ENCODE measurements at regions not wholly inside any gene's neighbourhood (a gene's known extent, or its start where the extent isn't known, plus 50 kb on each side); places are given as distances from the start of the nearest gene placed in this dataset.

GRCh38 chr18:75158465-75159237 lies 50.3 kb downstream of the PTGR3 start:
- no peak for DNase-seq

- no peak for DNase-seq
These were observed 51.1 kb downstream of the PTGR3 start for GRCh38 chr18:75157851-75158250.

DNA sequence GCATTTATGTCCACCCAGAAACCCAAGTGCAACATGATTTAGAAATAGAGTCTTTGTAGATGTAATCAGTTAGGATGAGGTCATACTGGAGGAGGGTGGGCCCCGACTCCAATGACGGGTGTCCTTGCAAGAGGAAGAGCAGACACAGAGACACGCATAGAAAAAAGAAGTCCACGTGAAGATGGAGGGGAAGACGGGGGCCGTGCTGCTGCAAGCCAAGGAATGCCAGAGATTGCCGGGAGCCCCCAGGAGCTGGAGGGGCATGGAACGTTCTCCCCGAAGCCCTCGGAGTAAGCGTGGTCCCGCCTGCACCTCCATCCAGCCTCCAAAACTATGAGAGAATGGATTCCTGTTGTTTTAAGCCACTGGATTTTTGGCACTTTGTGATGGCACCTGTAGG lies 51.6 kb downstream of the PTGR3 start:
- DNase-seq, result no peak

GRCh38 chr18:75156831-75157230 lies 52.1 kb downstream of the PTGR3 start:
- no peak for DNase-seq

DNA sequence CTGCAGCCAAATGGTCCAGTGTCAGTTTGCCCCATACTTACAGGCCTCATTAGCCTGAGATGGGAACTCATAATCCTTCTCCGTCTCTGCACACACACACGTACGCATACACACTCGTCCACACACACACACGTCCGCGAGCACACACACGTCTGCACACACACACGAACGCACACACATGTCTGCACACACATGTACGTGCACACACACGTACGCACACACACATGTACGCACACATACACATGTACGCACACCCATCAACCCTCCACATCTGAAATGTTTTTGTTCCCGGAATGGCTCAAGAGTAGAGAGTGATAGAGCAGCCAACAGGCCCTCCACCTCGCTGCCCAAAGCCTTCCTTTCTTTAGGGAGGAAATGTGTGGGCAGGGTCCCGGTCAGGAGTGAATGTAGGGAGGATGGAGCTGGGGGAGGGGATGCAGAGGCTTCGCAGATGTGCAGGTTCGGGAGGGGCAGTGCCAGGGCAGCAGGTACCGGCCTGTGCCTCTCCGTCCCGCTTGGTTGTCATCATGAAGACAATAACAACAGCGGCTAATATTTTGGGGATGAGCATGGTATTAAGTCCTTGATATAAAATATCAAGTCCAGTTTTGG lies 52.7 kb downstream of the PTGR3 start:
- DNase-seq, result no peak

DNA sequence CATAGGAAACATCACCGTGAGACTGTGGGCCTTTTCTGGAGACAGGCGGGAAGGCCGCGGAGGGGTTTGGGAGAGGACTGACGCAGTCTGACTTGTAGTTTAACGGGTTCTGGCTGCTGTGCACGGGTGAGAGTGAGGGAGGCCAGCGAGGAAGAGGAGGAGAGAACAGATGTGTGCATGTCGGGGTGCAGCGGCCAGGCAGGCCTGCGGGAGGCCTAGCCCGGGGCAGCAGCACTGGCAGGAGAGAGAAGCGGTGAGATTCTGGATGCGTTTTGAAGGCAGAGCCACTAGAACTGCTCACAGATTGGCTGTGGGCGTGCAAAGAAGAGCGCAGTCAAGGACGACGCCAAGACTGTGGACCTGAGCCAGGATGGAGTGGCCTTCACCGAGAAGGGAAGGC lies 53.9 kb downstream of the PTGR3 start:
- DNase-seq, result no peak

DNA sequence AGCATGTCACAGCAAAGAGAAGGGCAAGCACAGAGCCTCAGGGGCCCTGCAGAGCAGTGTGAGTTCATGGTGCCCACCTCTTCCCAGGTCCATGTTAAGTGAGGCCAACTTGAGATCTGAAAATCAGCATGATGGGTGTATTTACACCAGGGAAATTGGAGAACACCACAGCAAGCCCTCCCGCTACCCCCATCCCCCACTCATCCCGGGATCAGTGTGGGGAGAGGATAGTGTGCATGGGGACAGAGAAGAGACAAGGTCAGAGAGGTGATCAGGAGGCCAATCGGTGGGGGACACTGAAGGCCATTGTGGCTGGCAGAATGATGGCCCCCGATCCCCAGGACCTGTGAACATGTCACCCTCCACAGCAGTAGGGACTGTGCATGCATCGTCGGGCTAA lies 54.7 kb downstream of the PTGR3 start:
- DNase-seq, result no peak

GRCh38 chr18:75143851-75144250 lies 65.1 kb downstream of the PTGR3 start:
- no peak for DNase-seq

DNA sequence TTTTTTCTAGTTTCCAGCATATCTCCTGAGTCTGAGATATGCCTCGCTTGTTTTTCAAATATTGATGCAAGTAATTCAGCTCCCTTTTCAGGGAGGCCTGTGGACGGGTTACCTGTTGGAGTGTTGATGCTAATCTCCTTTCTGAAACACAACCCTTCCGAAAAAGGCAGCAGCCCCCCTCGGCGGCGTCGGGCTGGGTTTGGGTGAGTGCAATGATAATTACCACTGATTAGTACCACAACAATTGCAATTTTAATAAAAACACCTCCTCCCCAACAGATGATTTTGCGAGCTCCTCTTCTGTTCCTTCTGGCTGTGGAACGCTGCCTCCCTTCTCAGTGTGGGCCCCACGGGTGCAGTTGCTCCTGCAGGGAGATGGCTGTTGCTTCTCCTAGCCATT lies 66.3 kb downstream of the PTGR3 start:
- DNase-seq, result no peak

DNA sequence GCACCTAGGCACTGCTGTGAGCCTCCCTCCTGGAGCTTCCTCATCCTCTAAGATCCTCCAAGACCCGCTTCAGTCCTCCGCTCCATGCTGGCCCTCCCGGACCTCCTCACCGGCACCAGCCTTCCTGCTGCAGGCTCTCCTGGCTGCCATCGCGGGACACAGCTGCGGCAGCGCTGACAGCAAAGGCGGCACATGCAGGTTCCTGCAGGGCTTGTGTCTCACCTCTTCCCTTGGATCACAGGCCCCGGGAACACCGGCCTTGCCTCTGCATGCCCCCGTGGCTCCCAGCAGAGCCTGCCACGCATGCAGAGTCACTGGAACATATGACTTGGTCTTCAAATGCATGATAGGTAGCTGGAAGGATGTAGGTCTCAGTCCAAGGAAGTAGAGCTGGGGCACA lies 67.2 kb downstream of the PTGR3 start:
- no peak for DNase-seq

DNA sequence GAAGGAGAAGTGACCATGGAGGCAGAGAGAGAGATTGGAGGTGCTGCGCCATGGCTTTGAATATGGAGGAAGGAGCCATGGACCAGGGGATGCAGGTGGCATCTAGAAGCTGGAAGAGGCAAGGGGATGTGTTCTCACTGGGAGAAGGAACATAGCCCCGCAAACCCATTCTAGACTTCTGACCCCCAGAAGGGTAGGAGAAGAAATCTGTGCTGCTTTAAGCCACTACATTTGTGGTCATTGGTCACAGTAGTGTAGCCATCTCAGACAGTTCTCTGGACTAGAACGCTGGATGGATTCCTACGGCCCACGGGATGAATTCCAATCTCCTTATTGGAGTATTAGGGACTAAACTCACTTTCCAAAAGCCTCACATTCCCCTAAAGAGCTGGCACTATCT lies 67.8 kb downstream of the PTGR3 start:
- DNase-seq, result no peak

DNA sequence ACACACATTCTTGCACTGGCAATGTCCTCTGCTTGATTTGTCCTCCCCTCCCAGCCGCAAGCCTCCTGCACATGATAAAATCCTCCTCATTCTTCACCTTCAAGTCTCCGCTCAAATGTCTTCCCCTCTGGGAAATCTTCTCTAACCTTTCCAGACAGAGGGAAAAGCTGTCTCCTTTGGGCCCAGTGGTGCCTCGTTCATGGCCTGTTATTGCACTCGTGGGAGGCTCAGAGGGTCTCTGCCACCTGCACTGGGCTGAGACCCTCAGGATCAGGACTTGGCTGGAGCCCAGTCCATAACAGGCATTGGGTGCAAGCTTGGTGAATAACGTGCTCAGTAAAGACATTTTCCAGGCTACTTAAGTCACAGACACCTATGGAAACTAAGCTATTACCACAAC lies 68.6 kb downstream of the PTGR3 start:
- DNase-seq, result no peak

- DNase-seq, result no peak
These were observed 69.6 kb downstream of the PTGR3 start for GRCh38 chr18:75139226-75139911.

DNA sequence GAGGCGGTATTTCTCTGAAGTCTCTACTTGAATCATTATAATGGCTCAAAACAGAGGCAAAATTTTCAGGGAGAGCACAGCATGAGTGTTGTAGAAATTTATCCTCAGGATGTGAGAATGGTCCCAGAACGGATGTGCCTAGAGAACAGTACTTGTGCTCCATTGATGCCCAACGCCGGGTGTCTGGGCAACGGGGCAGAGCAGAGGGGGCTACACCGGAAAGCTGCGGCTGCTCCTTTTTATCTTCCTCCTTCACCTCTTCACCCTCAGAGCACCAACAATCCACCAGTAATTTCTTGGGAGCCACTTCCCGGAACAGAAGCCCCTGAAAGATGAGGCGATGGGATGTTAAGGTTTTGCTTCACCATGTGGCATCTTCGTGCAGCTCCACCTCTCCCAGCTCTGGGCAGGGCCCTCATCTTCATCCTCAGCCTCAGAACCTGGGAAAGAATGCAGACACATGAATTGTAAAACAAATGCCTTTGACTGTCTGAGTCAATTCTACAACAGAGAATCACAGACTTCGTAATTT lies 71.5 kb downstream of the PTGR3 start:
- DNase-seq, result no peak

- no peak for DNase-seq
These were observed 73.7 kb downstream of the PTGR3 start for GRCh38 chr18:75135158-75135725.

GRCh38 chr18:75134611-75134975 lies 74.3 kb downstream of the PTGR3 start:
- no peak for DNase-seq

GRCh38 chr18:75133721-75134610 lies 75.0 kb downstream of the PTGR3 start:
- no peak for DNase-seq

DNA sequence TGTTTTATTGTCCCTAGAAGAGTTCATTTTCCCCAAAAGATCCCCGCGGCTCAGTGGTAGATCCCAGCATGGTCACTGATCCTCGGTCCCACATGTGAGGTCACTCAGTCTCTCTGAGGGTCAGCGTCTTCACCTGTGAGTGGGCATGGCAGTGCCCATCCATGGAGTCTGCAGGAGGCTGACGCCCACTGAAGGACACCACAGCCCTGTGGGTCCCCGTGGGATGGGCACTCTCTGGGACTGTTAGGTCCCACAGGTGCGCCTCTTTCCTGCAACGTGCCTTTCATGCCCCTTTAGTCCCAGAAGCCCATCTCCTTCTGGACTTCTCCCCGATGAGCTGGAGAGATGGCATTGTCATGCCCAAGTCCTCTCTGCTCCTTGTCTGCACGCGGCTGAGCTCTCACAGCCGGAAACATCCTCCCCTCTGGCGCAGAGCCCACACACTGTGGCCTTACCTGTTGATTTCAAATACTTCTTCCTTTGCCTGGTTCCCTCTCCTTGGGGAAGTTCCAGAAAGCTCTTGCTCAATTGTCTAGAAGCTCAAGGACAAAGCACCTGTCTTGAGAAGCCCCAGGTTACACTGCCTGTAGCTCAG lies 75.9 kb downstream of the PTGR3 start:
- DNase-seq, result no peak

GRCh38 chr18:75132098-75132870 lies 76.7 kb downstream of the PTGR3 start:
- no peak for DNase-seq

DNA sequence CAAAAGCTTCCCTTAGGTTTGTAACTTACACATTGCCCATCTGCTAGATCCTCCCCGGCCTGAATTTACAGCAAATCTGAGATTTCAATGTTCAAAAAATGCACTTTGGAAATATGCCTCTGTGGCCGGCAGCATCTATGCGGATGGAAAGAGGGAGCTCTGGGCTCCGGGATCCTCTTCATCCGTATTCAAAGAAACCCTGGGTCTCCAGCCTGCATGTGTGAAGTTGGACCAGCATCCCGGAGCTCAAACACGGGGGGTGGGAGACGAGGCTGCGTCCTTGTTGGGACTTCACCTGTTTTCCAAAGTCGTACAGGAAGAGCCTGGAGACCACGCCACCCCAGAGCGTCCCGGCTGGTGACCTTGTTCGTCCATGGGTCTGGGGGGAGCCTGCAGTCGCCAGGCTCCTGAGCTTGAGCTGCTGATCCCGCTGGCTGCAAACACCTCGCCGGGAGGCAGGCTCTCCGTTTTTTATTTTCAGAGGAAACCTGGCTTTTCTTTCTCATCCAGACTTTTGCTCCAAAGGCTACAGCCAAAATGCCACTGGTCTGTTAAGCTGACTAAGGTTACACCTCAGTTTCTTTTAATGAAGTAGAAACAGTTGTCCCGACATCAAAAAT lies 77.4 kb downstream of the PTGR3 start:
- DNase-seq, result no peak

Data from fibroblast of skin of right quadriceps (primary cell).